HFF-Myc (cell line): ENCODE measurements at regions not wholly inside any gene's neighbourhood (a gene's known extent, or its start where the extent isn't known, plus 50 kb on each side); places are given as distances from the start of the nearest gene placed in this dataset.
"Not testable (repeated sequence)": the region's sequence is repeated elsewhere in the genome, so short reads cannot be mapped to it uniquely, and the experiment has no call there.

Source experiments
- DNase-seq: peaks from one replicate; pipeline ENCODE4 v3.0.0-alpha.2; 2011; ENCODE audit warnings: low read depth; ENCODE audit errors: extremely low read depth
- H3K4me3 ChIP-seq: replicated peaks from 2 replicates; pipeline ENCODE4 v1.5.1; 2011; ENCODE audit warnings: low read depth, mild to moderate bottlenecking, control low read depth, low read length
- TF ChIP-seq, protein P1 (sequence below): IDR thresholded peaks from 2 replicates; pipeline ENCODE4 v1.5.1; 2012; ENCODE audit warnings: mild to moderate bottlenecking, low read depth, low read length, control low read depth; ENCODE audit errors: missing control alignments

DNA sequence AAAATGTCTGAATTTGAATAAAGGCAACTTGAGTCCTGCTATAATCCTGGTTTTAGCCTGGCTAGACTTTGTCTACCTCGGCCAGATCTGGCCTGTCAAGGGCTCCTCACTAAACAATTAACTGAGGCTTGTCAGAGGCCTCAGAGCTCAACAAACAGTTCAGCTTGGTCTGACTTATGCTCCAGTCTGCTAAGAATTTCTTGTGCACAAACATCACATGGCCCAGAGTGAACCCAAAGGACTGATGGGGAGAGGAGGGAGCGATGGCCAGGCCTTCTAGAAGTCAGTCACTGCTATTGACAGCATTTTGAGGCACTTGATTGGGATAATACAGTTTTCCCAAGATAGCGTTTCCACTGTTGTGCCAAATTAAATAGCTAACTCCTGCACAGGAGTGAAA is 555.1 kb upstream of the ID2 start:
- no peak for DNase-seq
- TF ChIP-seq, protein P1, sequence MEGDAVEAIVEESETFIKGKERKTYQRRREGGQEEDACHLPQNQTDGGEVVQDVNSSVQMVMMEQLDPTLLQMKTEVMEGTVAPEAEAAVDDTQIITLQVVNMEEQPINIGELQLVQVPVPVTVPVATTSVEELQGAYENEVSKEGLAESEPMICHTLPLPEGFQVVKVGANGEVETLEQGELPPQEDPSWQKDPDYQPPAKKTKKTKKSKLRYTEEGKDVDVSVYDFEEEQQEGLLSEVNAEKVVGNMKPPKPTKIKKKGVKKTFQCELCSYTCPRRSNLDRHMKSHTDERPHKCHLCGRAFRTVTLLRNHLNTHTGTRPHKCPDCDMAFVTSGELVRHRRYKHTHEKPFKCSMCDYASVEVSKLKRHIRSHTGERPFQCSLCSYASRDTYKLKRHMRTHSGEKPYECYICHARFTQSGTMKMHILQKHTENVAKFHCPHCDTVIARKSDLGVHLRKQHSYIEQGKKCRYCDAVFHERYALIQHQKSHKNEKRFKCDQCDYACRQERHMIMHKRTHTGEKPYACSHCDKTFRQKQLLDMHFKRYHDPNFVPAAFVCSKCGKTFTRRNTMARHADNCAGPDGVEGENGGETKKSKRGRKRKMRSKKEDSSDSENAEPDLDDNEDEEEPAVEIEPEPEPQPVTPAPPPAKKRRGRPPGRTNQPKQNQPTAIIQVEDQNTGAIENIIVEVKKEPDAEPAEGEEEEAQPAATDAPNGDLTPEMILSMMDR, result no peak

DNA sequence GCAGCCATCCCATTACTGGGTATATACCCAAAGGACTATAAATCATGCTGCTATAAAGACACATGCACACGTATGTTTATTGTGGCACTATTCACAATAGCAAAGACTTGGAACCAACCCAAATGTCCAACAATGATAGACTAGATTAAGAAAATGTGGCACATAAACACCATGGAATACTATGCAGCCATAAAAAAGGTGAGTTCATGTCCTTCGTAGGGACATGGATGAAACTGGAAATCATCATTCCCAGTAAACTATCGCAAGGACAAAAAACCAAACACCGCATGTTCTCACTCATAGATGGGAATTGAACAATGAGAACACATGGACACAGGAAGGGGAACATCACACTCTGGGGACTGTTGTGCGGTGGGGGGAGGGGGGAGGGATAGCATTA is 550.4 kb upstream of the ID2 start:
- not testable (repeated sequence) for DNase-seq, H3K4me3 ChIP-seq

More for the DNA sequence above, 555.1 kb upstream of the ID2 start:
- H3K4me3 ChIP-seq, result no peak overlapping the region

DNA sequence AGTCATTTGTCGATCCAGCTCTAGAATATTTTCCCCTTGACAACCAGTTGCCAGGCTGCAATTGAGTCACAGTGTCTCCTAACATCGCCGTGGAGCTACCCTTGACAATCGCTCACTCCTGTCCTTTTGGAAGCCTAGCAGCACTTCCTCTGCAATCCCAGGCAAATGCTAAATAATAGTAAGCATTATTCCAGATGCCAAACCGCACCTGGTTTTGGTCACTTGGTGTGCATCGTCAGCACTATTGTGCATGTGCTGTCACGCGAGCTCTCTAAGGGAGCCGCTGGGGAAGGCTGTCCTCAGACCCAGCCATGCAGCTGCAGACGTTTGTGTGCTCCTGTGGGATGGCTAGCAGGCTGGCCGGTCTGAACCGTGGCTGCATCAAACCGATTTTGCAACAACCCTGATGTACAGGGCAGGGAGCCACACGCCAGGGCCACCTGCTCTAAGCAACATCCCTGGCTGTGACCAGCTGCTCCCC is 549.5 kb upstream of the ID2 start:
- H3K4me3 ChIP-seq, result no peak overlapping the region
- no peak for DNase-seq
- TF ChIP-seq, protein P1, result no peak

DNA sequence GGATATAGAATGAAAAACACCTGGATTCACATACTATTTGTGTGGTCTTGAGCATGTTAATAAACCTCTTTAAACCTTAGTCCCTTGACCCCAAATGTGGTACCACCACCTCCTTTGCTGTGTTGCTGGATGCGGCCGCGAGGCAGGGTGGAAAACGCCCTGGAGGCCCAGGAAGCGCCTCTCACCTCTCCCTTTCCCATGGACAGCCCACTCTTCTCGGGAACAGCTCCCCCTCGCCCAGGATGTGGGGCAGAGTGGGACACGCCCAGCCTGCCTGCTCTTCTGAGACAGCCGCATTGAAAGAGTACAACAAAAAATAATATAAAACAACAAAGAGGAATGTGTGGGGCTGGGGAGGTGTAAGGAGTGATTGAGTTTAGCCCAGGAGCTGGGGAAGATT is 549.0 kb upstream of the ID2 start:
- no peak for DNase-seq
- TF ChIP-seq, protein P1, result no peak
- no peak overlapping the region for H3K4me3 ChIP-seq

DNA sequence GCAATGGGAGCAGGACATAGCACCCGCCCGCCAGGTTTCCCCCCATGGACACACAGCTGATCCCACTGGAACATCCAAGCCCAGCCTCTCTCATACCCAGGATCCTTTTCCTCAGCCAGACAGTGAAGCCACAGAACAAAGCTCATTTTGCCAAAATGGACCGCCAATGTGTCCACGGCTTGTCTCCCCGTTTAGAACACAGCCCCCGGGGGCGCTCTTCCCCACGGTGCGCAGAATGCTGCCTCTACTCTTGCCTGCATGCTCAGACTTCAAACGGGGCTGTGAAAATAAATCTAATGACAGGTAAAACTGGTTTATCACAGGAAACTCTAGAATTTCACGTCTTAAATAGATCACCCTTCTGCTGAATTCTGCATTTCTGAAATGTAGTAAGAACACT is 548.5 kb upstream of the ID2 start:
- no peak overlapping the region for H3K4me3 ChIP-seq
- TF ChIP-seq, protein P1, result no peak
- no peak for DNase-seq

DNA sequence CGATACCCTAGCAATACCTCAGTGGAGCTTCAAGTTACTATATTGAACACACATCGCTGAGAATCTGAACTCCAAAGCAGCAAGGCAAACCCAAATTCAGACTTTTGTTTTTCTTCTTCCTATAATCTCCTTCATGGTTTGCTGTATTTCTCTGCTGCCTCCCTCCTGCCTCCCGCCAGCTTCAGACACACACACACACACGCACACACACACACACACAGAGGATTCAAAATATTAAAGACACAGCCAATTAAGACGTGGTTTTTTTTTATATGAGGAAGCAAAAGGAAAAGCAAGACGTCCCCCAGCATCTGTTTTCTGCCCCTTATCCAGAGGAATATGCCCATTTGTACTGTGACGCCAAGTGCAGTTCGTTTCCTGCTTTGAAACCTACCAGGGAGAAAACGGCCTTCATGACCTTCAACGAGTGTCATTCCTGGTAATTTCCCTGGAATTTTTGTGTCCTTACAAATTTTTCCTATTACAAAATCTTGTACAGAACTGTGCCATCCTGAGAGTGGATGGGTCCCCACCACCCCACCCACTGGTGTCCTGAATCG is 547.9 kb upstream of the ID2 start:
- no peak overlapping the region for H3K4me3 ChIP-seq
- TF ChIP-seq, protein P1, result no peak
- no peak for DNase-seq

DNA sequence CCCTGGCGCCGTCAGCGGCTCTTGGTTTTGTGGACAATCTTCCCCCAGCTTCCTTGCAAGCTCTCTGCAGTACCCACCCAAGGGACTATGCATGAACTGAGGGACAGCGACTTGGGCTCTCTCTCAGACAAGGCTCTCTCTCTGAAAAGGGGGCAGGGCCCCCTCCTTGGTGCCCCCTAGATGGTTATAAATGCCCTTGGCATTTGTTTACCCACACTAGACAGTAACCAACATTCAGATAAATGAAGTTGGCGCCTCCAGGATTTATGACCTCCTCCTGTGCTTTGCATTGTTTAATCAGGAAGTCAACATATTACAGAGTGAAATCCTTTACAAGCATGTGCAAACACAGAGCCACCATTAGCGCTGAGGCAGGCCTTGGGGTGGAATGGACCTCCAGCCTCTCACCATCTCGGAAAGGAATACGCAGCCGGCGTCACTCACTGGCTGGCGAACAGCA is 547.4 kb upstream of the ID2 start:
- TF ChIP-seq, protein P1, result no peak
- H3K4me3 ChIP-seq, result no peak overlapping the region
- DNase-seq, result no peak
